ENCODE measurements at regions not wholly inside any gene's neighbourhood (a gene's known extent, or its start where the extent isn't known, plus 50 kb on each side); places are given as distances from the start of the nearest gene placed in this dataset.

- TF ChIP-seq CTCF (IDR thresholded peaks at IDR 0.05) (no peak), POLR2A (IDR thresholded peaks at IDR 0.05) (no peak)
These were observed 562.2 kb upstream of the MEF2C start for GRCh38 chr5:89445106-89445745.
